ENCODE measurements at regions not wholly inside any gene's neighbourhood (a gene's known extent, or its start where the extent isn't known, plus 50 kb on each side); places are given as distances from the start of the nearest gene placed in this dataset.

DNA sequence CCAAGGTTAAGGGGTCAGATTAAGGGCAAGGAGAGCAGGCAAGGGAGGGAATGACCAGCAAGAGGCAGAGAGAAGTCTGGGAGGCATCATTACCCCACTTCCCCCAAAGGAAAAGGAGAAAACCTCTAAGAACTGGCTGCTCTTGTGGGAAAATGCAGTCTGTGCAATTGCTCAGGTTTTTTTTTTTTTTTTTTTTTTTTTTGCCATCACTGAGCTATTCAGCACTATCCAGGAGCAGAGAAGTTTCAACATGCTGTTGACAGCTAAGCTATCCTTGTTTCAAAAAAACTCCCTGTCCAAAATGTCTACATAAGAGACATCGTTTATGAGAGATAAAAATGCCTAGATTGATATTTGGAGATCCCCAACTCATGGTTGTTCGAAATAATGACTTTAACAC is 345.4 kb downstream of the TDRD15 start:
- in situ Hi-C loops (cut with MboI; ENCODE audit: low sequenced_read_pairs): no loop called here

DNA sequence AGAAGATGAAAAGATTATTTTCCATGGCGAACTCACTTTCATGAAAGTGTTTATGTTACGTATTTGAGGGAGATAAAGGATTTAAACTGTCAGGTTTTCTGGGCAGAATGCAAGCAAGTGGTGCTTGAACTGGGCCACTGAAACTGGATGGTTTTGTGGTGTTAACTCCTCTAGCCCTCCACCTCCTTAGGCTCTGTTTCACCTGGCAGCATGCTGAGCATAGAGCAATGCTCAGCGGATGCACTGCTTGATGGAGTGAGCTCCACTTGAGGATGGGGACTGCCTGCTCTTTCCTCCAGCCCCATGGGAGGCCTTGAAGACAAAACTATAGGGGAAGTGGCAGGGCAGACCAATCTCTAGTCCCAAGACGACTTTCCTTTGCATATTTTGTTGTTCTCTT is 345.8 kb downstream of the TDRD15 start:
- in situ Hi-C loops (cut with MboI; ENCODE audit: low sequenced_read_pairs): no loop called here

DNA sequence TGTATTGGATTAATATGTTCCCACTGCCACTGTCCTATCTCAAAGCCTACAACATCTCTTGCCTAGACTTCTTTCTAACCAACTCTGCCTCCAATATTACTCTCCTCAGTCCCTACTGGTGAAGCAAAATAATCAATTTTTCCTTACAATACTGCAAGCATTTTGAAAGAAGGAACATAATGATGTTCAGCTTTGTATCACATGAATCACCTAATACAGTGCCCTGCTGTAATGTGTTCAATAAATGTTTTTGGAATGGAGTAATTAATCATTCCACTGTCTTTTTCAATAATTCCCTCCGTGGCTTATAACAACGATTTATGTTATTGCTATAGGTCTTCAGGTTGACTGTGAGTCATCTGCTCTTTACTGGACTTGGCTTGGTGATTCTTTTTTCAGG is 356.4 kb downstream of the TDRD15 start:
- in situ Hi-C loops (cut with MboI; ENCODE audit: low sequenced_read_pairs): no loop called here

DNA sequence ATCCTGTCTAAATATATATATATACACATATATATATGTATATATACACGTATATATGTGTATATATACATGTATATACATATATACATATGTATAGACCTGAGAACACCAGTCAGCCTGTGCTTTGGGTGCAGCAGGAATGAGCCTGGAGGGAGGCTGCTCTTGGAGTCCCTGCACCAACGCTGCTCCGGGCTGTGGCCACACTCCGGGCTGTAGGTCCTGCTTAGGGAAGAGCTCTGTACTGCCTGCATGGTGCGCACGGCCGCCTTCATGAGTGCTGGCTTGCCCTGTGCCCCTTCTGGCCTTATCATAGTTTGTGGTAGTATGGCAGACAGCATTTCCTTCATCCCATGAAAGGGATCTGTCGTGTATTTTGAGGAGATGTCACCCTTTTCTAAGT is 360.9 kb downstream of the TDRD15 start:
- in situ Hi-C loops (cut with MboI; ENCODE audit: low sequenced_read_pairs): no loop called here

DNA sequence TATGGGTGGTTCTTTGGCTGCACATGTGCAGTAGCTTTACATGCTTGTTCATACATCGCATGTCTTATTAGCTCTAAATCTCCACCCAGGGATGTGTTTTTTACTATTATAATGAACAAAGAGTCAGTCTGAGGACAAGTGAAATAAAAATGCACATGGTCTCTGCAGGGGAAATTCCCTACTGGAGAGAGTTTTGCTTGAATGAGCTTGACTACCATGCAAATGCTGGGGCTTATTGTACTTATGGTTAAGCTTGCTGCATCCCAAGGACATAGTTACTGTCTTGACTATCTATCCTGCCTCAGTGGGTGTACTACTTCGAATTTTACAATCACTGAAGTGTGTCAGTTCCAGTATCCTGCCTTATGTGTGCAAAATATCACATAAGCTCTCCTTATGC is 362.7 kb downstream of the TDRD15 start:
- in situ Hi-C loops (cut with MboI; ENCODE audit: low sequenced_read_pairs): no loop called here

DNA sequence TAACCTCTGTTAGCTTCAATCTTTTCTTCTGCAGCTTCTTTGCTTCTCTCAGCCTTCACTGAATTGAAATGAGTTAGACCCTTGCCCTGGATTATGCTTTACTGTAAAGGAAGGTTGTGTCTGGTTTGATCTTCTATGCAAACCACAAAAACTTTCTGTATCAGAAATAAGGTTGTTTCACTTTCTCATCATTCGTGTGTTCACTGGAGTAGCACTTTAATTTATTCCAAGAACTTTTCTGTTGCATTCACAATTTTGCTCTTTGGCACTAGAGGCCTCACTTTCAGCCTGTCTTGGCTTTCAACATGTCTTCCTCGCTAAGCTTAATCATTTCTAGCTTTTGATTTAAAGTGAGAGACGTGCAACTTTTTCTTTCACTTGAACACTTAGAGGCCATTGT is 365.3 kb downstream of the TDRD15 start:
- in situ Hi-C loops (cut with MboI; ENCODE audit: low sequenced_read_pairs): no loop called here

DNA sequence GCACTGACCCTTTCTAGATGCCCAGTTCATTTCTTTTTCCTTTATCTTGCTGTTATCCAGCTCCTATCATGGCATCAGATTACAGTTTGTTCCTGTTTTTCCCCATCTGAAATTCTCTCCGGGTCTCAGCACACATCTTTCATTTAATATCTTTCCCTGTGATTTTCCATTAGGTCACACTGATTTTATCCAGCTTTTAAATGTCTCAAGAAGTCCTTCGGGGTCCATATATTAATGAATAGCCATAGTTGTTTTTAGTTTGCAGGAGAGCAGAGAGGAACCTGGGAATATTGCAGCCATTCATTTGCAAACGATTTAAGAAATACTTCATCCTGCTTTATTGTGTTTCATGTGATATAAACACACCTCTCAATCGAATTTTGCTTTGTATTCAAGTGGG is 374.2 kb downstream of the TDRD15 start:
- in situ Hi-C loops (cut with MboI; ENCODE audit: low sequenced_read_pairs): no loop called here

DNA sequence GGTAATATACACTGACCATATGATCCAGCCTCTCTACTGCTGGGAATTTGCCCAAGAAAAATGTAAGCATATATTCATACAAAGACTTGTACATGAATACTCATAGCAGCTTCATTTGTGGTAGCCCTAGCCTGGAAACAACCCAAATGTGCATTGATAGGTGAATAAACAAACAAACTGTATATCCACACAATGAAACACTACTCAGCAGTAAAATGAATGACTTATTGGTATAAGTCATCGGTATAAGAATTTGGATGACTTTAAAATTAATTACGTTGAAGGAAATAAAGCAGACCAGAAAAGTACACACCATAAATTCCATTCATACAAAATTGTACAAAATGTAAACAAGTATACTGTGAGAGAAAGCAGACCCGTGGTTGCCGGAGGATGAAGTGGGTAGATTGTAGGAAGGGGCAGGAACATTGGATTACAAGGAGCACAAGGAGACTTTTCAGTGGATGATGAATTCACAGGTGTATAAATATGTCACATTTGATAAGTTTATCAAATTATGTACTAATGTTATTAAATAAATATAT is 376.7 kb downstream of the TDRD15 start:
- in situ Hi-C loops (cut with MboI; ENCODE audit: low sequenced_read_pairs): no loop called here

DNA sequence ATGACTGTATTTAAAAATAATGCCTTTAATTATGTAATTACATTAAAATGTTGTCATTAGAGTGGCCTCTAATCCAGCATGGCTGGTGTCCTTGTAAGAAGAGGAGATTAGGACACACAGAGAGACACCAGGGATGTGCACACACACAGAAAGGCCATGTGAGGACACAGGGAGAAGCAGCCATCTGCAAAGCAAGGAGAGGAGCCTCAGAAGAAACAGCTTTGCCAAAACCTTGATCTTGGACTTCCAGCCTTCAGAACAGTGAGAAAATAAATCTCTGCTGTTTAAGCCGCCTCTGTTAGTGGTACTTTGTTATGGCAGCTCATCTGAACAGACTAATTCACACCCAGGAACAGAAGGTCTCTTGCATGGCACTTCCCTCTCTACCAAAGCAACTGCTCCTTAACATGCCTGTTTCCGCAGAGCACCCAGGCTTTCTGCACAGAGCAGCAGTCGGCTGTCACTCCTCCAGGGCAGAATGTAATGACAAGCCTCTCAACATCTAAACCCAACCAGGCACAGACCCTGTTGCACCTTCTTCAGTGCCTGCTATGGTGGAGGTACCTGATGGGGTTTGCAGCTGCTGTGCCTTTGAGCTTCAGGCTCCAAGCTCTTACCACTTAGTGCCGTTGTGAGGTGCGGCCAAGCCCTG is 377.7 kb downstream of the TDRD15 start:
- in situ Hi-C loops (cut with MboI; ENCODE audit: low sequenced_read_pairs): no loop called here

DNA sequence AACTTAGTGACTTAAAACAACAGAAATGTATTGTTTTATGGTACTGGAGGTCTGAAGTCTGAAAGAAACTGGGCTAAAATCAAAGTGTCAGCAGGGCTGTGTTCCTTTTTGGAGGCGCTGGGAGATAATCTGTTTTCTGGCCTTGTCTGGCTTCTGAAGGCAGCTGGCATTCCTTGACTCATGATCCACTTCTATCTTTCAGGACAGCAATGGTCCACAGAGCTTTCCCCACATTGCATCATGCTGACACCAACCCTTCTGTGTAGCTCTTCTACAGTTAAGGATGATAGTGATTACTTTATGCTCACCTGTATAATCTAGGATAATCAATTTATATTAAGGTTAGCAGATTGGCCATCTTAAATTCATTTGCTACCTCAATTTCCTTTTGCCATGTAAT is 392.1 kb downstream of the TDRD15 start:
- in situ Hi-C loops (cut with MboI; ENCODE audit: low sequenced_read_pairs): no loop called here

DNA sequence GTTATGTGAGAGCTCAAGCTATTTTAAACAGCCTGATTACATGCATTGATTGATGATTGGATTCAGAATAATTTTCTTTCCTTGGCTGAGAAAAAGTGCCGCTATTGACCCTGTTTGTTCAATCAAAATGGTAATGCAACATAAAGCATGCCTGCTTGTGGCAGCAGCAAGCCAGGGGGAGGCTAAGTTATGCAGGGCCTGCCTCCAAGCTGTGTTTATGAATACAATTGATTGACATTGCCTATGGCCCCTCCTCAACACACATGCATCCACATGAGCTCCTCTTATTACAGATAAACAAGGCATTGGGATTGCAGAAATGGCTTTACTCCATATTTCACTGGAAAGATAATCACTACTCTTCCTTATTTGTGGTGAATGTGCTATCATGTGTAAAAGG is 395.6 kb downstream of the TDRD15 start:
- in situ Hi-C loops (cut with MboI; ENCODE audit: low sequenced_read_pairs): no loop called here

DNA sequence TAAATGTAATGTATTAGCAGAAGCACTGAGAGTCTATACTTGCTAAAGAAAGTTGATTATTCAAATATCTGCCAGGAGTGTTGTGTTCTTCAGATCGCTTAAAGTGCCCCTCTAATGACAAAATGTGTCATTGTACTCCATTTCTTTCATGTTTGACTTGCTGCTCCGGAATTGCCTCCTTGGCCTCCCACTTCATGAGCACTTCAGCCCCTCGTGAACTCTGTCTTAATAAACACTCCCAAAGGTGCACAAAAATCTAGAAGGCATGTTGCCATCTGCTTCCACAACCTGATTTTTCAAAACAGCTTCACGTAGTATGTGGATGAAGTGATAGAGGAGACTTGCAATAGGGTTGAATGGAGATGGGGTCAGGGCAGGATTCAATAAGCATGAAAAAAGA is 396.1 kb downstream of the TDRD15 start:
- in situ Hi-C loops (cut with MboI; ENCODE audit: low sequenced_read_pairs): no loop called here

DNA sequence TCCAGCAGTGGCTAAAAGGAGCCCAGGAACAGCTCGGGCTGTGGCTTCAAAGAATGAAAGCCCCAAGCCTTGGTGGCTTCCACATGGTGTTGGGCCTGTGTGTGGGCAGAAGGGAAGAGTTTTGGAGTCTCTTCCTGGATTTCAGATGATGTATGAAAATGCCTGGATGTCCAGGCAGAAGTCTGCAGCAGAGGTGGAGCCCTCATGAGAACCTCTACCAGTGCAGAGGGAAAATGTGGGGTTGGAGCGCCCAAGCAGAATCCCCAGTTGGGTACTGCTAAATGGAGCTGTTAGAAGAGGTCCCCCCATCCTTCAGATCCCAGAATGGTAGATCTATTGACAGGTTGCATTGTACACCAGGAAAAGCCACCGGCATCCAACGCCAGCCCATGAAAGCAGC is 412.1 kb downstream of the TDRD15 start:
- in situ Hi-C loops (cut with MboI; ENCODE audit: low sequenced_read_pairs): no loop called here

DNA sequence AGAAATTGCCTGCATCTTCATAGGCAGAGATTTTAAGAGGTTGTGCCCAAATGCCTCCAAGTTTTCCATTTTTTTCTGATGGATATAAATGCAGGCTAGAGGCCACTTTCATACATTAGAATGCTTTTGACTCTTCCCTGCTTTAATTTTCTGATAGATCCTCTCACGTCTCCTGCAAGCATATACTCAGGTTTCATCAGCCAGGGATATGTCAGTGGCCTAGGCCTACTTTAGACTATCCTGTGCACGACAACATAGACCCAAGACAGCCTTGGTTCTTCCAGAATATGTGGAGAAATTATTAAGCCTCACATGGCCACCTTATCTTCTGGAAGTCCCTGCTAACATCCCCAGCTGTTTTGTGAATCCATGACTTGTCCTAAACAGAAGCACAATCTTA is 415.9 kb downstream of the TDRD15 start:
- in situ Hi-C loops (cut with MboI; ENCODE audit: low sequenced_read_pairs): no loop called here

DNA sequence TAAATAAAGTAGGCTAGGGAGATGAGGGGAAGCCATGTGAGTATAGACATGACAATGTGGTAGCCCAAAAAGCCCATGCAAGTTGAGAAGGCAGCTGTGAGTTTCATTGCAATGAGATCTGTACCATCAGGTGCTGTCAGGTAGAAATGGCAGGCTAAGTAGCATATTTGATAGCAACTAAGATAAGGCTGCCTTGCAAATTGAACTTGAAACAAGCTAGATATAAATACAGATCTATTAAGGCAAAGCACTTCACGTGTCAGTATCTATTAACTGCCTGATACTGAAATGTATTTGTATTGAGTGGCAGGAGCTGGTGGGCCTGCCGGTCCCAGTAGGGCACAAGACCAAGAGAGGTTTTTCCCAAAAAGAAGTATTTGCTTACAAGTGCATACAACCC is 419.9 kb downstream of the TDRD15 start:
- in situ Hi-C loops (cut with MboI; ENCODE audit: low sequenced_read_pairs): no loop called here

DNA sequence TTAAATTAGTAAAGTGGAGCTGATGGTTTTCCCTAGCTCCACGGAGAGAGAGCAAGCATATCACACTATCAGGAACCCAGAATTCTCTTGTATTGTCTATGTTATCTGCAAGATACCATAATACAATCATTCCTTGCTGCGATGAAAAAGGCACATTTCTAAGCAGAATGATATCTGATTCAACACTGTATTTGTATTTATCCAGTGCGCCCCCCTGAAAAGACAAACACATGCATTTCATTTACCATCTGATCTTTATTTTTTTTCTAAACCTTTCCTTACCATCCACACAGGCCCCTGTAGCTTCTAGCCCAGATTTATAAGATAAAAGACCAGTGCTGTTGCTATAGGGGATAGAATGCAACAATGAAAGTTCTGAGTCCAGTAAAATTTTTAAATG is 420.6 kb downstream of the TDRD15 start:
- in situ Hi-C loops (cut with MboI; ENCODE audit: low sequenced_read_pairs): no loop called here

DNA sequence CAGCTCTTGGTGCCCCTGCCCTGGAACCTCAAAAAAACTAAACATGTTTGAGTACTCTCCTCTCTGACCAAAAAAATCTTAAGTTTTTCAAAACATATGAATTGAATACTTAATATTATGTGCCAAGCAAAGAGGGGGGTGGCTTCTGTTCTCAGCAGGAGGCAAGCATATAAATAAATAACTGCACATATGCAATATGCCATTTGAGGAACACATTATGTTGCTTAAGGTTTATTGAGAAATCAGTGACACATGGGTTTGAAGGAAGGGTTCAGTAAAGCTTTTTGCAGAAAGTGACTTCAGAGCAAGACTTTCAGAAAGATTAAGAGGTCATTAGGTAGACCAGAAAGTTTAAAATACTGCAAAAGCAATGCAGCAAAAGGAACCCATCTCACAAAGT is 429.2 kb downstream of the TDRD15 start:
- in situ Hi-C loops (cut with MboI; ENCODE audit: low sequenced_read_pairs): no loop called here

DNA sequence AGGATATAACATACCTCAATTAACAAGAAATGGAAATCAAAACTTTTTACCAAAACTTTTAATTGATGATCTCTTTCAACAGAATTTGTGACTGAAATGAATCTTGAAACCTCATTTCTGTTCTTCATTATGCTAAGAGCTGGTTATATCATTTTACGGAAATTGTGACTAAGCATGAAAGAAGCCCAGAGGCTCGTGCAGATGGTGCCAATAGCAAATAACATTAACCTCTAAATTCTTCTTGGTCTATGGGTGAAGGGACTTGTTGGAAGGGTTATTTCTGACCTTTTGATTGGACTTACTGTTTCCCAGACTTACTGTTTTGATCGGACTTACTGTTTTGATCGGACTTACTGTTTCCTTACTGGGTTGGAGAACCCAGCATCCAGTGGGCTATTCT is 435.6 kb downstream of the TDRD15 start:
- in situ Hi-C loops (cut with MboI; ENCODE audit: low sequenced_read_pairs): no loop called here

DNA sequence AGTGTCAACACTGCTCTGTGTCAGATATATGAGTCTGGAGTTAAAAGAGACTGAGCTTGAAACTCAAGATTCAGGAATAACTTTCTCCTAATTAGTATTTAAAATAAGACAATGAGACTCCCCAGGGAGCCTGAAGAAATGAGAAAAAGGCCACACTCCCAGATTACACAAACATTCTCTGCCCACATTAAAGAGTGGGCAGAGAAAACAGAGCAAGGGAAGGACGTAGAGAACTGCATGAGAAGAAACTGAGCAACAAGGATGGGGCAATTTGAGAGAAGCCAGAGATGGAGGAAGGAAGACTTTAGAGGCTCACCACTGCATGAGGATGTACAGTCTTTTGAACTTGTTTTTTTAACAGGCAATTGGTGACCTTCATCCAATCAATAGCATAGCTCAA is 438.2 kb downstream of the TDRD15 start:
- in situ Hi-C loops (cut with MboI; ENCODE audit: low sequenced_read_pairs): no loop called here

DNA sequence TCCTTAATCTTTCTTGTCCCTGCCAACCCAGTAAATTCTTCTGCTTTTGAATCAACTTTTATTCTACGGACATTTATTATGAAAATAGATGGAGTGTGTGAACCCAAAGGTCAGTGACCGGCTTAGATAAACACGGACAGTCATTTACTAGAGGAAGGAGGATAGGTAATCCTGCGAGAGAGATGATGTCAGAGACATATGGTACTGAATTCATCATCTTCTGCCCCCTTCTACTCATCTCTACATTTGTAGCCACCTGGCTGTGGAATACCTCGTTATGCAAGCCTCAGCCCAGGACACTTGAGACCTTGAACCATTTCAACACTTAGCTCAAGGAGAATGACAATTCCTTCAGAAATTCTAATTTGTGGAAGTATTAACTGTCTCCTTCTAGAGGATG is 443.6 kb downstream of the TDRD15 start:
- in situ Hi-C loops (cut with MboI; ENCODE audit: low sequenced_read_pairs): no loop called here

DNA sequence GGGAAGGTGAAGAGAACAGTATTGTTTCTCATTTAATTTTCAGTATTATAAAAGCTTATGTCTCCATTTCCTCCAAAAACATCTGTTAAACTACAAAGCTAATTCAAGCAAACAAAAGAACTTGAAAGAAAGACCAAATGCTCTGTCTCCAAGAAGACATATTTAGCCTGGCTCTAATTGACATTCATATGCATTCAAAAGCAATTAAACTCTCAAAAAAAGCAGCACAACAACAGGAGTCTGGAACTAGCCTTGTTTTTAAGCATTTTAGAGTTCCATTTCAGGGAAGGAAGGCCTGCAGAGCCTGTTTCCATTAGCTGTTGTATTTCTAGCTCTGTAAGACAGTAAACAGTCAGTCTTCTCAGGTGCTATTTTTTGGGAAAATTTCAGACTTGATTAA is 447.9 kb downstream of the TDRD15 start:
- in situ Hi-C loops (cut with MboI; ENCODE audit: low sequenced_read_pairs): no loop called here

DNA sequence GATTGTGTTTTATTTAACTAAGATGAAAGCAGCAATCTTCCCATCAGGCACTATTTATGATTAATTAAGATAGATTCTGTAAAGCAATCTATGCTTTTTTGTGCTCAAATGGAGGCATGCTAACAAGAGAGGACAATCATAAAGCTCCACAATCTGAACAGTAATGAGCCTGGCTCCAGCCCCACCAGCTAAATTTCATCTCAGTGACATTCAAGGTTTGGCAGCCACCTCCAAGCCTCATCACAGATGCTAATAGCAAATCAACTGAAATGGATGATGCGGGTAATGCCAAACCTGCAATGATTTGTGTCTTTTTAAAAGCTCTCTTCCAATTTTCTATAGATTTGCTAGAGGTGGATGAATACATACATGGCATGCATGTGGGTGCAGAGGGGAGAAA is 456.6 kb downstream of the TDRD15 start:
- in situ Hi-C loops (cut with MboI; ENCODE audit: low sequenced_read_pairs): no loop called here

DNA sequence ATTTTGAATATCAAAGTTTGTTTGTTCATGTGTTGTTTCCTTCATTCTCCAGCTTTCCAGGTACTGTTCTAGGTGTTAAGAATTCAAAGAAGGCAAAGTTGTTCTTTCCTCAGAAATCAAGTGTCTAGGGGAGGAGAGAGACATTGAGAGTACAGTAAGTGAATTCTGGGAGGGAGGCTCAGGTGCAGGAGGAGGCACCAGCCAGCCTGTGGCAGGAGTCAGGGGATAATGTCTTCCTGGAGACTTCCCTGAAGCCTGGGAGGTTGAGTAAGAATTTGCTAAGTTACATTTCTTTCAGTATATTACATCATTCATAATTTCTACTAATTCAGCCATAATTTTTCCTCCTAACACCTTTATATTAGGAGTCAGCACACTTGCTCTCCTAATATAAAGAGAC is 462.1 kb downstream of the TDRD15 start:
- in situ Hi-C loops (cut with MboI; ENCODE audit: low sequenced_read_pairs): no loop called here

Data from HL-60/S4 treated with phorbol 12-myristate 13-acetate at 8.2 ng/mL for 4 days and 3 days (cell line).